Activated CD4-positive, alpha-beta T cell treated with anti-CD3 and anti-CD28 coated beads, Interleukin-2, Interleukin-6, amounts not matched to agents 100 ng/mL and 50 ng/mL, durations not matched to agents 16 hours and 8 hours (primary cell): ENCODE measurements at regions not wholly inside any gene's neighbourhood (a gene's known extent, or its start where the extent isn't known, plus 50 kb on each side); places are given as distances from the start of the nearest gene placed in this dataset.

Experiments used
- DNase-seq: peaks from one replicate; pipeline ENCODE4 v3.0.0-alpha.2; 2020

DNA sequence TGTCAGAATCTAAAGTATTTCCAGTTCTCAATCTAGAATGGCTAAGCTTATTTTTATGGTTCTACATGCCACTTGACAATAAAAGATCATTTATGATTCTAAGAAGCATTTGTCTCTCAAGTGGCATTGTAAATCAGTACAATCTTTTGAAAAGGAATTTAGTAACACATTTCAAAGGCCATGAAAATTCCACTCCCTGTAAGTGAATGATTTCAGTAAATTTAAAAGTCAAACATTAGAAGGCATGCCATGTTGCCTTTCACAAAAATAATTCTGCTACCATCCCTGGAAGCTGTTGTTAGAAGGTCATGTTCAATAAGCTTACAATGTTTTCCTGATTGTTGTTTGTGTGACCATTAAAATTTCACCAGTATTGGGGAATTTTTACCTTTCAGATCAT lies 142.9 kb downstream of the RPIA start:
- DNase-seq = no peak

- no peak for DNase-seq
Measured at GRCh38 chr2:88834866-88835265, 143.4 kb downstream of the RPIA start.

DNA sequence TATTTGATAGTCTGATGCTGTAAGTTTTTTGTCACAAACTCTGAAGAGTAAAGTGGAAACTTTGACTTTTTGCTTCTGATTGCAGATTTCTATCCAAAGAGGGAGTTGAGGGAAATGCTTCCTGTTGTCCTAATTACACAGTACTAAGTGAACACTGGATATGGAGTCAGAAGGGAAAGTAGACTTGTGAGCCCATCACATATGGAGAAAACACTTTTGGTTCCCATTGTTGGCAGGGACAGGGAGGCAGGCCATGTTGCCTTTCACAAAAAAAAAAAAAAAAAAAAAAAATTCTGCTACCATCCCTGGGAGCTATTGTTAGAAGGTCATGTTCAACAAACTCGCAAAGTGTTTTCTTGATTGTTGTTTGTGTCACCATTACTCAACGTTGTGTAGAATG lies 144.3 kb downstream of the RPIA start:
- DNase-seq = no peak

DNA sequence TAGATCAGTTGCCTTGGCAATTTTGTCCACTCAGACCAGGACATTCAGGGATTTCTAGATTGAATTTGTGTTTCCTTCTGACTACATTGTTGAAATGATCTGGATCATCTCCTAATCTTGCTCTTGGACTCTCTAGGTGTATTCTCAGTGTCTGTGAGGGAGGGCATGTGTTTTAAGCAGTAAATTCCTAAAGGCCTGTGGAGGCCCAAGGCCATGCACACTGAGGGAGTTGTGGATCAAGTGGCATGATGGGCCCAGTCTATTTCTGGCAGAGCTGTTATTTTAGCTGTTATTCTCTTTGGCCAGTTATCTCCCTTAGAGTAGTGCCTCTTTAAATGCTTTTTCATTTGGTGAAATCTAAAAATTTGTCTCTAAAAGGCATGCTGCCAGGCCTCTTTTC lies 144.9 kb downstream of the RPIA start:
- DNase-seq = no peak

- no peak for DNase-seq
Measured at GRCh38 chr2:88837511-88838160, 146.2 kb downstream of the RPIA start.

GRCh38 chr2:88838165-88838635 lies 146.7 kb downstream of the RPIA start:
- no peak for DNase-seq

GRCh38 chr2:88841224-88841929 lies 149.9 kb downstream of the RPIA start:
- no peak for DNase-seq

DNA sequence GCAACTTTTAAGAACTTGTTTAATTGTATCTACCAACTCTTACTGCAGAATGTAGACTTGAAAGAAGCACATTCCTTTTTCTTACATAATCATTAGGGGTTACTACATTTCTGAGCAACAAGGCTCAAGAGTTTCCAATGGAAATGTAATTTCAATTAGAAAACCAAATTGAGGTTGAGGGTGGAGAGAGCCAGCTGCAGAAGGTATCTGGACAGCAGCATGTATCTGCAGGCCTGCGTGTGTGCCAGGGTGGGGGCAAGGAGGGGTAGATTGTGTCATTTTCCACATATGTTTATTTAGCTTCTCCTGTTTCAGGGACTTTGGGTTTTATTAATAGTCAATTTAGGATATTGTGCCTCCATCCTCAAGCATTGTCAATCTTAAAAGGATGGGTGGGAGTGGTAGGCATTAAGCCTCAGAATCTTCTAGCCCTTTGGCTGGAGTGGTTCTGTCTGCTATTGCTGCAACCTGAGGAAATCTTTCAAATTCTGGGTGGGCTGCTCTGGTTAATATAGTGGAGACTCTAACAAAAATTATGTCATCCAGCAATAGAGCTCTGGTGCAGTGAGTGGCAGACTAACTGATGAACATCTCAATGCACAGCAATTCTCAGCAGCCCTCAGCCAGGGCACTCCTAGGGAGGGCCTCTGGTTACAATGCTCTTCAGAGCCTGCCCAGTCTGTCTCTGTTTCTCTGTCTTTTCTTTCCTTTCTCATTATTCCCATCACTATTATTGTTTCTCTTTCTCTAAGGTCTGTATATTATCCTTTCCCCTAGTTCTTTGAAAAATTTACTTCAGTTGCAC lies 151.4 kb downstream of the RPIA start:
- DNase-seq = no peak

DNA sequence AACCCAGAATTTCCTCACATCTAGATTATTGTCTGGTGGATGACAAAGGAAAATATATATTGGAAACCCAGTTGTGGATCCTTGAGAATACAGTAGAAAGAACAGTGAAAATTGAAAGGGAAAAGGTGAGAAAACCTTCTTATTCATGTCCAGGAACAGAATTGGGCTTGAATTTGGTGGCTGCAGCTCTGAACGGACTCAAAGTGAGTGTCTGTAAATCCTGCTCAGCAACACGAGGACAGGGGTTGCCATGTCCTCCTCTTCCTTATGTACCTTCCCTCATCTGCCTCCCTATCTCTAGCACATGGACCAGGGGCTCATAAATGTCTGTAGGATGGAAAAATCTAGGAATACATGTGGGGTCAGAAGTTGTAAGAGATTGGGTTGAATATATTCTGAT lies 152.2 kb downstream of the RPIA start:
- DNase-seq = no peak

GRCh38 chr2:88844960-88845359 lies 153.5 kb downstream of the RPIA start:
- DNase-seq = no peak

- no peak for DNase-seq
Measured at GRCh38 chr2:88845772-88846661, 154.5 kb downstream of the RPIA start.

DNA sequence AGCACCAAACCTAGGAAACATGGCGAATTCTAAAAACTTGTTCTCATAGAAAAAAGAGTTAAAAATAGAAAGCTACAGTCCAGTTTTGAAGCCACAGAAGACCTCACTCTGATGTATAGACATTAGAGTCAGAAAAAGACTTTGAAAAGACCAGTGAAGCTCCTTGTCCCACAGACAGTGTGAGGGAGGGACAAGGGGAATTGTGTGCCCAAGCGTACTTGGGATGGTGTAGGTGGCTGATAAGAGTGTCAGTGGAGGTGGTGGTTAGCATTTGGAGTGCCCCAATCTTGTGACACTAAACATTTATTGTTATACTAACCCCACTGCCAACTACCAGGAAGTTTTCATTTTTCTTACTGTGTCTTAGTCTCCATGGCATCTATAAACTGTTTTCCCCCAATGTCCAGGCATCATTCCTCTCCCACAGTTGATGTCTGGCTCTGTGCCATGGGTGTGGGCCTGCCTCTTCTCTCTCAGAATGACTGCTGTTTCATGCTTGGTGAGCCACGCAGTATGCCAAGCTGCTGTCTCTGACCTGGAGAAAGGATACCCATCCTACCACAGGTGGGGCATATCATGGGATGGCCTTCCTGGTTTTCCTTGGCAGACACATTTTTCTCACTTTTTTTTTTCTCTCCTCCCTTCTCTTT lies 161.4 kb downstream of the RPIA start:
- no peak for DNase-seq

- no peak for DNase-seq
Measured at GRCh38 chr2:88853403-88853790, 161.9 kb downstream of the RPIA start.

DNA sequence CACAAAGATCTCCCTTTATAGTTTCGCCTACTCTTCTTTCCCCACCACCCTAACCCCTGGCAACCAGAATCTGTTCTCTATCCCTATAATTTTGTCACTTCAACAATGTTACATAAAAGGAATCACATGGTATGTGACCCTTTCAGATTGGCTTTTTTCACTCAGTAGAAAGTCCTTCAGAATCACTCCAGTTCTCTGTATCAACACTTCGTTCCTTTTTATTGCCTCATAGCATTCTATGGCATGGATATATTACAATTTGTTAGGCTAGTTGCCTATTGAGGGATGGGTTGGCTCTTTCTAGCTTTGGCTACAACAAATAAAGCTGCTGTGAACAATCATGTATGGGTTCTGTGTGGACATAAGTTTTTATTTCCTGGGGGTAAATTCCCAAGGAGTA lies 163.1 kb downstream of the RPIA start:
- no peak for DNase-seq

GRCh38 chr2:88855620-88856408 lies 164.3 kb downstream of the RPIA start:
- DNase-seq = no peak

DNA sequence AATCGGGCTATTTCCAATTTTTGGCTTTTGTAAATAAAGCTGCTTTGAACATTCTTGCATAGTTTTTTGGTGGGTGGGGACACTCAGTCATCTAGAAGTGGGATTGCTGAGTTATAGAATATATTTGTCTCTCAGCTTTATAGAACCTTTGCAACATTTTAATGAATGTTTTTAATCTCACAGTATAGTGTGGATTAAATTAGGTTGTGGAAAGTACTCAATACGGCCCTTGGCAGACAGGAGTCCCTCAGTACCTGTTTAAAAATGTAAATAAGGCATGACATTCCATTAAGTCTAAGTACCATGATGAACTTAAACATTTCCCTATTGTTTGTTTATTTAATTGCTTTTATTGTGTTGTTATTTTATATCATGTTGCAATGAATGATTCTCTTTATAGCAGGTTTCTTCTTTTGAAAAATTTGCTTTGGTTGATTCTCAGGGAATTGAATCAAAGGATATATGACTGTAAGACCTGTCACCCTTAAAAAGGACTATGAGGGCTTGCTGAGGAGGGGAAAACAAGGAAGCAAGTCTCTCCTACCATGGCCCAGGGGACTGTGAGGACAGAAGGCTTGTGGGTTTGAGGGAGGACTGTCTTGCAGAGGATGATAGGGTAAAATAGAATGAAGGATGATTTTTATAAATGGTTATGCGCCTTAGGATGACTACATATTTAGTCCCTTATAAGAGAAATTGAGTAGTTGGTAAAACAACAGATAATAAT lies 165.1 kb downstream of the RPIA start:
- no peak for DNase-seq

DNA sequence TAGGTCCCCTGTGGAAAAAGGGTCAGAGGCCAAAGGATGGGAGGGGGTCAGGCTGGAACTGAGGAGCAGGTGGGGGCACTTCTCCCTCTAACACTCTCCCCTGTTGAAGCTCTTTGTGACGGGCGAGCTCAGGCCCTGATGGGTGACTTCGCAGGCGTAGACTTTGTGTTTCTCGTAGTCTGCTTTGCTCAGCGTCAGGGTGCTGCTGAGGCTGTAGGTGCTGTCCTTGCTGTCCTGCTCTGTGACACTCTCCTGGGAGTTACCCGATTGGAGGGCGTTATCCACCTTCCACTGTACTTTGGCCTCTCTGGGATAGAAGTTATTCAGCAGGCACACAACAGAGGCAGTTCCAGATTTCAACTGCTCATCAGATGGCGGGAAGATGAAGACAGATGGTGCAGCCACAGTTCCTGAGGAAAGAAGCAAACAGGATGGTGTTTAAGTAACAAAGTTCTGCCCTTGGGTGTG lies 165.8 kb downstream of the RPIA start:
- no peak for DNase-seq

DNA sequence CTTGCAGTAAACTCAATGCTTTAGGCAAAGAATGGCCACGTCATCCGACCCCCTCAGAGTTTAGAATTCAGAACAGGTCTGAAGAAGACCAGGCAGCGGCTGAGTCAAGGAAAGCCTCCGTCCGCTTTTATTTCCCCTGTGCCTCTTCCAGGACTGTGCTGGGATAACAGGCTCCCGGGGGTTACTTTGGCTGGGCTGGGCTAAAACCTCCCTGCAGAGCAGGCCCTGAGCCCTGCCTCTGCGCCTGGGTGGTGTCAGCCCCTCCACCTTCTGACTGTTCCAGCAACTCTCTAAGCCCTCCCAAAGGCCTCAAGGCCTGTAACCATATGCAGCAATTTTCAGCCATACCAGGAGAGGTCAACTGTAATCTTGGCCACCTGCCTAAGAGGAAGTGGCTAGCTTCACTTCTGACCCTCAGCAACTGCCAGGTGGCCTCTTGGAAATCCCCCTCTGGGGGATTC lies 166.5 kb downstream of the RPIA start:
- DNase-seq = no peak

DNA sequence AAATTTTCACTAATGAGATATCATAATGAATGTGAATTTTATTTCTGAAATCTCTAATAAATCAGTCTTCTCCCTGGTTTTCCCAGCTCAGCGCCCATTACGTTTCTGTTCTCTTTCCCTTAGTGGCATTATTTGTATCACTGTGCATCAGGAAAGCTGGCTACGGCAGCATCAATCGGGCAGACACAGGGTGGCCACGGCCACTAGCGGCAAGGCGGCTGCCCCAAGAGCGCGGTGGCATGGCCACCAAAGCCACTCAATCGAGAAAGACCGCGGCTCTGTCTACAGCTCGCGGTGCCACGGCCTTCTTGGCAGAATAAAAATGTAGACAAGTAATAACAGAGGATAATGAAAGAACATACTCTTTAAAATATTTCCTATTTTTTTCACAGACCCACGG lies 168.0 kb downstream of the RPIA start:
- no peak for DNase-seq

GRCh38 chr2:88860421-88861075 lies 169.1 kb downstream of the RPIA start:
- DNase-seq = no peak
